ENCODE measurements at regions not wholly inside any gene's neighbourhood (a gene's known extent, or its start where the extent isn't known, plus 50 kb on each side); places are given as distances from the start of the nearest gene placed in this dataset.

GRCh38 chr3:193992425-193993037 is 143.4 kb upstream of the HES1 start:
- TF ChIP-seq CTCF (IDR thresholded peaks at IDR 0.05; ENCODE audit: poor library complexity, severe bottlenecking): no peak
- H3K36me3 ChIP-seq (ENCODE audit: low read depth): no peaks in the 10 kb centered on the region
- no peaks in the 10 kb centered on the region for H3K9me3 ChIP-seq (ENCODE audit: severe bottlenecking)
- no peak overlapping the region for H3K4me3 ChIP-seq (ENCODE audit: severe bottlenecking)
- no peaks in the 10 kb centered on the region for H3K27me3 ChIP-seq (ENCODE audit: insufficient read depth, poor library complexity, severe bottlenecking)
- no peak for DNase-seq (ENCODE audit: low spot score)
- H3K4me1 ChIP-seq (ENCODE audit: insufficient read depth, poor library complexity, severe bottlenecking): no peaks in the 10 kb centered on the region
- ATAC-seq (ENCODE audit: low read depth): no peak
- no peak overlapping the region for H3K27ac ChIP-seq (ENCODE audit: poor library complexity, severe bottlenecking)

GRCh38 chr3:193996221-193996620 is 139.7 kb upstream of the HES1 start:
- no peaks in the 10 kb centered on the region for H3K4me1 ChIP-seq (ENCODE audit: insufficient read depth, poor library complexity, severe bottlenecking)
- H3K27me3 ChIP-seq (ENCODE audit: insufficient read depth, poor library complexity, severe bottlenecking): no peaks in the 10 kb centered on the region
- no peak overlapping the region for H3K27ac ChIP-seq (ENCODE audit: poor library complexity, severe bottlenecking)
- ATAC-seq (ENCODE audit: low read depth) (no peak), DNase-seq (ENCODE audit: low spot score) (no peak)
- no peak overlapping the region for H3K4me3 ChIP-seq (ENCODE audit: severe bottlenecking)
- no peak for TF ChIP-seq CTCF (IDR thresholded peaks at IDR 0.05; ENCODE audit: poor library complexity, severe bottlenecking)
- no peaks in the 10 kb centered on the region for H3K9me3 ChIP-seq (ENCODE audit: severe bottlenecking)
- no peaks in the 10 kb centered on the region for H3K36me3 ChIP-seq (ENCODE audit: low read depth)

GRCh38 chr3:193996641-193997089 is 139.3 kb upstream of the HES1 start:
- Histone ChIP-seq H3K4me3 (ENCODE audit: severe bottlenecking) (no peak overlapping the region), H3K27ac (ENCODE audit: poor library complexity, severe bottlenecking) (no peak overlapping the region), H3K4me1 (ENCODE audit: insufficient read depth, poor library complexity, severe bottlenecking) (no peaks in the 10 kb centered on the region), H3K9me3 (ENCODE audit: severe bottlenecking) (no peaks in the 10 kb centered on the region), H3K36me3 (ENCODE audit: low read depth) (no peaks in the 10 kb centered on the region), H3K27me3 (ENCODE audit: insufficient read depth, poor library complexity, severe bottlenecking) (no peaks in the 10 kb centered on the region)
- ATAC-seq (ENCODE audit: low read depth): no peak
- DNase-seq (ENCODE audit: low spot score): no peak
- TF ChIP-seq CTCF (IDR thresholded peaks at IDR 0.05; ENCODE audit: poor library complexity, severe bottlenecking): no peak

GRCh38 chr3:193997228-193998122 is 138.5 kb upstream of the HES1 start:
- no peak for ATAC-seq (ENCODE audit: low read depth)
- Histone ChIP-seq H3K27ac (ENCODE audit: poor library complexity, severe bottlenecking) (no peak overlapping the region), H3K9me3 (ENCODE audit: severe bottlenecking) (no peaks in the 10 kb centered on the region), H3K36me3 (ENCODE audit: low read depth) (no peaks in the 10 kb centered on the region), H3K4me3 (ENCODE audit: severe bottlenecking) (no peak overlapping the region), H3K27me3 (ENCODE audit: insufficient read depth, poor library complexity, severe bottlenecking) (no peaks in the 10 kb centered on the region), H3K4me1 (ENCODE audit: insufficient read depth, poor library complexity, severe bottlenecking) (peaks cover 2% of the 10 kb centered on the region)
- DNase-seq (ENCODE audit: low spot score): no peak
- TF ChIP-seq CTCF (IDR thresholded peaks at IDR 0.05; ENCODE audit: poor library complexity, severe bottlenecking): no peak

- no peak overlapping the region for H3K27ac ChIP-seq (ENCODE audit: poor library complexity, severe bottlenecking)
- DNase-seq (ENCODE audit: low spot score): no peak
These were observed 137.9 kb upstream of the HES1 start for GRCh38 chr3:193998123-193998448.

More at GRCh38 chr3:193998123-193998448, 137.9 kb upstream of the HES1 start:
- no peaks in the 10 kb centered on the region for H3K27me3 ChIP-seq (ENCODE audit: insufficient read depth, poor library complexity, severe bottlenecking)
- H3K4me3 ChIP-seq (ENCODE audit: severe bottlenecking): no peak overlapping the region
- no peak for ATAC-seq (ENCODE audit: low read depth)
- peaks cover 8% of the 10 kb centered on the region for H3K4me1 ChIP-seq (ENCODE audit: insufficient read depth, poor library complexity, severe bottlenecking)
- H3K9me3 ChIP-seq (ENCODE audit: severe bottlenecking): no peaks in the 10 kb centered on the region
- no peak for TF ChIP-seq CTCF (IDR thresholded peaks at IDR 0.05; ENCODE audit: poor library complexity, severe bottlenecking)
- H3K36me3 ChIP-seq (ENCODE audit: low read depth): no peaks in the 10 kb centered on the region

All from RWPE2 (cell line).